ACC112 (cell line): ENCODE measurements at regions not wholly inside any gene's neighbourhood (a gene's known extent, or its start where the extent isn't known, plus 50 kb on each side); places are given as distances from the start of the nearest gene placed in this dataset.
"Not testable (repeated sequence)": the region's sequence is repeated elsewhere in the genome, so short reads cannot be mapped to it uniquely, and the experiment has no call there.

Experiments
- H2AFZ ChIP-seq: fragments of 200-600 bp; sonication (generic); one replicate; pipeline ENCODE4 v1.6.0; 2017; ENCODE audit warnings: antibody characterized with exemption, low read length; ENCODE audit not compliant: unreplicated experiment
- H3K27ac ChIP-seq: fragments of 200-600 bp; sonication (generic); 2 replicates; pipeline ENCODE4 v1.5.1; 2014; ENCODE audit warnings: low read depth, mild to moderate bottlenecking, antibody characterized with exemption, low read length, moderate library complexity
- H3K27me3 ChIP-seq: fragments of 200-600 bp; sonication (generic); 2 replicates; pipeline ENCODE4 v1.6.1; 2014; ENCODE audit warnings: mild to moderate bottlenecking, antibody characterized with exemption, low read length, moderate library complexity, mixed read lengths; ENCODE audit not compliant: insufficient read depth
- H3K36me3 ChIP-seq: fragments of 200-600 bp; sonication (generic); 2 replicates; pipeline ENCODE4 v1.6.1; 2016; ENCODE audit warnings: mild to moderate bottlenecking, antibody characterized with exemption, low read length, moderate library complexity, mixed read lengths; ENCODE audit not compliant: insufficient read depth
- H3K4me1 ChIP-seq: fragments of 200-600 bp; sonication (generic); one replicate; pipeline ENCODE4 v1.6.1; 2016; ENCODE audit warnings: low read length, mixed read lengths; ENCODE audit not compliant: insufficient read depth, unreplicated experiment, control insufficient read depth
- H3K4me3 ChIP-seq: fragments of 200-600 bp; sonication (generic); 2 replicates; pipeline ENCODE4 v1.5.1; 2014; ENCODE audit warnings: mild to moderate bottlenecking, low read depth, low read length
- H3K79me2 ChIP-seq: fragments of 200-600 bp; sonication (generic); one replicate; pipeline ENCODE4 v1.6.0; 2016; ENCODE audit warnings: low read length; ENCODE audit not compliant: control insufficient read depth, unreplicated experiment, insufficient read depth

DNA sequence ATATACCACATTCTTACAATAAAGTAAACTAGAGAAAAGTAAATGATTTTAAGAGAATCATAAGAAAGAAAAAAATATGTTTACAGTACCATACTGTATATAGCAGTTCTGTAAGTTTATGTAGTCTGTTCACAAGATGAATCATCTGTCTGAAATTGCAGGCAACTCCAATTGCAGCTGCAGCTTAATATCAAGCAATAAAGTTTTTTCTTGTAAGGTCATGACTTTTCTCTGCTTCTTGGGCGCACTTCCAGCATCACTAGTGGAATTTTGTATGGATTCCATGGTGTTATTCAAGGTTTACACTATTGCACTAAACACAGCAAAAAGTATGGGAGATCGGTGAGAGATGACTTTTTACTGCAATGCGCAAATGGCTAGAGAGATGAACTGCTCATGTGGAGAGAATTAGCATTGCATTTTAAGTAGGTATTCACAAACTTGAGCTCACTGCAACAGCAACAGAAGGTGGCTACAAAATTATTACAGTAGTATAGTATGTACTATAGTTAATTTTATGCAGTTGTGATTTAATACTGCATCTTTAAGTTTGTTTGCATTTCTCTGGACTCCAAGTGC lies 445.4 kb upstream of the OR4E1 start:
- no peaks in the 10 kb centered on the region for H3K79me2 ChIP-seq
- H3K27me3 ChIP-seq: peaks cover 79% of the 10 kb centered on the region
- H3K4me3 ChIP-seq: no peak overlapping the region
- H3K36me3 ChIP-seq: no peaks in the 10 kb centered on the region
- no peaks in the 10 kb centered on the region for H3K4me1 ChIP-seq
- no peak overlapping the region for H3K27ac ChIP-seq
- H2AFZ ChIP-seq: no peak overlapping the region

DNA sequence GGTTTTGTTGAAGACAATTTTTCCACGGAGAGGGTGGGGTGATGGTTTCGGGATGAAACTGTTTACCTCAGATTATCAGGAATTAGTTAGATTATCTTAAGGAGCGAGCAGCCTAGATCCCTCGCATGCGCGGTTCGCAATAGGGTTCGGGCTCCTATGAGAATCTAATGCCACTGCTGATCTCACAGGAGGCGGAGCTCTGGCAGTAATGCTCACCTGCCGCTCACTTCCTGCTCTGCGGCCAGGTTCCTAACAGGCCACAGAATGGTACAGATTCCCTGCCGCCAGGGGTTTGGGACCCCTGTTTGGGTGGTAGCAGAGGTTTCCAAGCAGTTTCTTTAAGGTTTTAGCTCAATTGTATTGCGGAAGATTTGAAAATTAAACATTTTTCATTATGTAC lies 439.8 kb upstream of the OR4E1 start:
- Histone ChIP-seq H3K79me2 (no peaks in the 10 kb centered on the region), H2AFZ (no peak overlapping the region), H3K4me1 (no peaks in the 10 kb centered on the region), H3K27ac (no peak overlapping the region), H3K36me3 (no peaks in the 10 kb centered on the region), H3K27me3 (peaks cover 69% of the 10 kb centered on the region), H3K4me3 (no peak overlapping the region)

DNA sequence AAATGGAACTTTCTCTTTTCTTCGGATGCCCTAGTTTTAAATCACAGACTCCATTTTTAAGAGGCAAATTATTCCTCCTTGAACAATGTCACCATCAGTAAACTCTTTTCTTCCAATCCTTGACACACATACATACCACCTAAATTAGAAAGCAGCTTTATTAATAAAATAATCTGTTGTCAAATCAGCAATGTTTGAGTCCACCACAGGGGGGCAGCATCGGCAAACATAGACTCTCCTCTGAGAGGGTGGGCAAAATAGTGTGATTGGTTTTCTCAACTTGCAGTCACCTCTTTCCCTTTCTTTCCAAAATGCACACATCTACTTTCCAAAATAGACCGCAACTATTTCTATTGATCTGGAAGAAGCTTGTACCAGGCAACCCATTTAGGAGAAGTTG lies 438.4 kb upstream of the OR4E1 start:
- no peaks in the 10 kb centered on the region for H3K36me3 ChIP-seq
- peaks cover 68% of the 10 kb centered on the region for H3K27me3 ChIP-seq
- no peak overlapping the region for H3K27ac ChIP-seq
- no peaks in the 10 kb centered on the region for H3K4me1 ChIP-seq
- no peak overlapping the region for H2AFZ ChIP-seq
- H3K79me2 ChIP-seq: no peaks in the 10 kb centered on the region
- H3K4me3 ChIP-seq: no peak overlapping the region

DNA sequence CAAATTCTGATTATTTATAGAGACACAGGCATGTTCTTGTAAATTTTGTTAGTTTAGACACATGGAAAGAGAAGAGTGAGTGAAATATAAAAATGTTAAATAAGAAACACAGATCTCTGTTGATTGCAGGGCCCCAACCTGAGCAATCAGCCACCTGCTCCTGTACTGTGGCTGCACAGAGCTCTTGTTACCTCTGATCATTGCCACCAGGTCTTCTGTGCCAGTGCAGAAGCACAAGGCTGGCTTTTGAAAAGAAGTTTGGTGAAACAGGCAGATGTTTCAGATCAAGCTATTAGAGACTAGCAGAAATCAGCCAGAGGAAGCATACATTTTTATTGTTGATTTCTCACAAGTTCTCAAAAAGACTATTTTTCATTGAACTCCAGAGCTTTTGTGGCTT lies 434.1 kb upstream of the OR4E1 start:
- Histone ChIP-seq H3K4me1 (no peaks in the 10 kb centered on the region), H3K27me3 (peaks cover 68% of the 10 kb centered on the region), H3K79me2 (no peaks in the 10 kb centered on the region), H2AFZ (no peak overlapping the region), H3K4me3 (no peak overlapping the region), H3K27ac (no peak overlapping the region), H3K36me3 (no peaks in the 10 kb centered on the region)

DNA sequence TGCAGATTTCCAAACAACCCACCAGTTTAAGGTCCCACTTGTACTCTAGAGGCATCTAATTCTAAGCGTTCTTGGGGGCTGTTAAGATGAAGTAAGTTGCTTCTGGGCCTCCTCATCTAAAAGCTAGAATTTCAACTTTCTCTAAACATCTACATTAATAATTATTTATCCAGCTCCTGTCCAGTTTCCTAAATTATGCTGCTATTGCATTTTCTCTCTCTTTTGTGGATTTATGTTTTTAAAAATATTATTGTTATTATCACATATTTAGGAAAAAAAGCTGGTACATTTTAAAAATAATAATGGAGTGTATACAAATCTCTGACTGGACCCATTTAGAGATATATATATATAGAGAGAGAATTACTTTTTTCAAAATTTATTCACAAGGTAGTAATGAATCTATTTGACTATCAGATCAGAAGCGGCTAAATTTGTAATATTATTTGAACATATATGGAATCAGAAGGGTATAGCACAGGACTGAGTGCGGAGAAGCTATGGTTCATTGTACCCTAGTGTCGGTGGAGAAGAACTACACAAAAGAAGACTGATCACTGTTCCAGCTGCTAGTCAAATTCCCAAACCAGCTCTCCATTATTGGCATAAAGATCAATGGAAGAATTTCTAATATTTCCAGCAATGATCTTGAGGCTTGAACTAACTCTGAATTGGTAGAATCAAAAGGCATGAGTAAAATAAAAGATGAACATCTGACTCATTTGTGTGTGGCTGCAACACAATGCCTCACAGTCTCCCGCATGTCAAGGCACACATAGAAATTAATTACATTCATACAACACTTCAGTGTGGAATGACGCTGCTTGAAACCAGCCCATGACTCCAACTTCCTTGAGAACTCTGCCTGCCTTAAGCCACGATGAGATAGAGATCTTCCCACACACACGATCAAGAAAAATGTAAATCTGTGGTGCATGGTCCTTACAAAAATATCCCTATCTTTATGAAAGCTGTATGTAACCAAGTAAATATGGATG lies 433.4 kb upstream of the OR4E1 start:
- Histone ChIP-seq H2AFZ (no peak overlapping the region), H3K27me3 (peaks cover 64% of the 10 kb centered on the region), H3K79me2 (no peaks in the 10 kb centered on the region), H3K27ac (no peak overlapping the region), H3K4me1 (no peaks in the 10 kb centered on the region), H3K36me3 (no peaks in the 10 kb centered on the region), H3K4me3 (no peak overlapping the region)

DNA sequence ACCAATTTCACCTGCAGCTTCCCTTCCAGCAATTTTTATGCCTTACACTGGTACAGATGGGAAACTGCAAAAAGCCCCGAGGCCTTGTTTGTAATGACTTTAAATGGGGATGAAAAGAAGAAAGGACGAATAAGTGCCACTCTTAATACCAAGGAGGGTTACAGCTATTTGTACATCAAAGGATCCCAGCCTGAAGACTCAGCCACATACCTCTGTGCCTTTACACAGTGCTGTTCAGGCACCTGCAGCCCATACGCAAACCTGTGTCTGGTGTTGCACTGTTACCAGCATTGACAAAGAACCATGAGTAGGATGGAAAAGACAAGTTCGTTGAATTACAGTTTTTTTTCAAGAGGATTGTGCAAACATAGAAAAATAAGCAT lies 432.0 kb upstream of the OR4E1 start:
- H2AFZ ChIP-seq: no peak overlapping the region
- no peaks in the 10 kb centered on the region for H3K4me1 ChIP-seq
- H3K27me3 ChIP-seq: peaks cover 76% of the 10 kb centered on the region
- H3K27ac ChIP-seq: no peak overlapping the region
- H3K36me3 ChIP-seq: no peaks in the 10 kb centered on the region
- H3K4me3 ChIP-seq: no peak overlapping the region
- no peaks in the 10 kb centered on the region for H3K79me2 ChIP-seq

DNA sequence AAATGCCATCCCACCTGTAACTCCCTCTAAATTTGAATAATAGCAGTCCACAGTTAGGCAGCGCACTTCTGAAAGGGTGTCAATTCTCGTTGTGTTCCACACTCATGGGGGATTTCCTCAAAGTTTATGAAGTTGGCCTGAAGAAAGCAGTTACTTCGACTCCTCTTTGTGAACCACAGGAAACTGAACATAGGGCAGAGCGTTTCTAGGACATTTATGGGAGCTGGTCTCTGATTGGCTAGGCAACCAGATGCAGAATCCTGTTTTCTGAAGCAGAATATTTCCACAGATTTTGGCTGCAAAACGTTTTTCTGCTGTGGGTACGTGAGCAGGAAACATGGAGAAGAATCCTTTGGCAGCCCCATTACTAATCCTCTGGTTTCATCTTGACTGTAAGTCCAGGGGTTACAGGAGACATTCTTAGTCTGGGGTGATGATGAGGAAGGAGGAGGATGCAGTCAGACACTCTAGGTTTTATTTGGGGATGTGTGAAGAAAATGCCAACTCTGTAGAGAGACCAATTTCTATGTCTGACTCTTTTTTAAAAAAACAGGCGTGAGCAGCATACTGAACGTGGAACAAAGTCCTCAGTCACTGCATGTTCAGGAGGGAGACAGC lies 431.5 kb upstream of the OR4E1 start:
- no peaks in the 10 kb centered on the region for H3K4me1 ChIP-seq
- H2AFZ ChIP-seq: no peak overlapping the region
- H3K36me3 ChIP-seq: no peaks in the 10 kb centered on the region
- no peak overlapping the region for H3K27ac ChIP-seq
- H3K4me3 ChIP-seq: no peak overlapping the region
- H3K79me2 ChIP-seq: no peaks in the 10 kb centered on the region
- H3K27me3 ChIP-seq: peaks cover 75% of the 10 kb centered on the region

DNA sequence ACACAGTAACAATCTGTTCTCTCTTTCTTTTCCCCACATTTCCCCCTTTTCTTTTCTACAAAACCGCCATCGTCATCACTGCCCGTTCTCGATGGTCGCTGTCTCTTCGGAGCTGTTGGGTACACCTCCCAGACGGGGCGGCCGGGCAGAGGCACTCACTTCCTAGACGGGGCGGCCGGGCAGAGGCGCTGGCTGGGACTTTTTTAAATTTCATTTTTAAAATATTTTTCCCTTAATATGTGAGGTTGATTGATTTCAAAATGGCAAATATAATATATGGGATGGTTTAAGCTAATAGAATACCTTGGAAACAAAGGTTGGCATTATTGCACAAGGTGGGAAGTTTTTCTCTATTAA lies 427.1 kb upstream of the OR4E1 start:
- H3K27ac ChIP-seq, H3K79me2 ChIP-seq, H3K4me3 ChIP-seq, H3K36me3 ChIP-seq, H3K4me1 ChIP-seq, H2AFZ ChIP-seq: not testable (repeated sequence)
- peaks cover 79% of the 10 kb centered on the region for H3K27me3 ChIP-seq

DNA sequence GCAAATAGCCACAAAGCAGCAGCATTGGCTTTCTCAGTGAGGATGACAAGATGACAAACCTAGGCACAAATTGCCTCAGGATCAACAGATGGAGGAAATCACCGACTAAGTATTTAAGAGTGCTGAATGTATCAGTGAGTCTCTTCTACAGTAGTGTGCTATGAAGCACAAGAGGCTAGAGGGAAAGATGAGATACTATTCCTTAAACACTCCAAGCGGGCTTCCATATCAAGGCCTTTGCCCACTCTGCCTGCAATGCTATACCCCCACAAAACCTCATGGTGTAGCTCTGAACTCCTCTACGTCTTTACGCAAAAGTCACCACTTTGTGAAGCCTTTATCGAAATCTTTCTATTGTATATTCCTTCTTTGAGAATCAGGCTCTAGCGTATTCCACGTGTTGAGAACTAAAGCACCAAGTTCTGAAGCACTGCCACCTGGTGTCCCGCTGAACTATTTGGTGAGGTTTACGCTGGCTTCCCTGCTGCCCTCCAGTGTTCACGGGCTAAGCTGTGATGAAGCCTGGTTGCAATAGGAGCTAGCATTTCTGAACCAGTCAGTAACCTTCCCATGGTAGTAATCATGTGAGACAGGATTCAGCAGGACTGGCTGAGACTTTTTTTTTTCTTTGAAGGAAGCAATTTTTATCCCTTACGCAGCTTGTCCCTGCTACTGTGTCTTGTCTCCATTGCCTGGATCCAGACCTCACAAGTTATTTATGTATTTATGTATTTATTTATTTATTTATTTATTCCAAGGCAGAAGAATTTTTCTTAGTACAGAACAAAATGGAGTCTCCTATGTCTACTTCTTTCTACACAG lies 426.5 kb upstream of the OR4E1 start:
- Histone ChIP-seq H3K4me1 (no peaks in the 10 kb centered on the region), H3K79me2 (no peaks in the 10 kb centered on the region), H3K36me3 (no peaks in the 10 kb centered on the region), H3K27me3 (peaks cover 79% of the 10 kb centered on the region), H3K27ac (no peak overlapping the region), H3K4me3 (no peak overlapping the region), H2AFZ (no peak overlapping the region)

DNA sequence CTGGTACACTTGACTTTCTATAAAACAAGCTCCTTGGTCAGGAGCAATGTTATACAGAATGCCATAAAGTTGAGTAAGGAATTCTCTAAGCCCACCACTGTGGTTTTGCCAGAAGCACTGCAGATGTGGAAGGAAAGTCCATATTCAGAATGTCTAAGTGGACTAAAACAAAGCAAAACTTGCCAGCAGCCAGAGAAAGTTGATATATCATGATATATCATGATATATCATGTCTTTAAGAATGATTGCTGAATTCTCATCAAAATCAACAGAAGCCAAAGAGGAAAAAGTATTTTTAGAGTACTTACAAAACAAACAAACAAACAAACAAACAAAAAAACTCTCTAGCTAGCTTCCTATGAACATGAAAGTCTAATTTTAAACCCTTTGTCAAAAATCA lies 424.8 kb upstream of the OR4E1 start:
- no peak overlapping the region for H2AFZ ChIP-seq
- no peak overlapping the region for H3K4me3 ChIP-seq
- H3K36me3 ChIP-seq: no peaks in the 10 kb centered on the region
- no peaks in the 10 kb centered on the region for H3K4me1 ChIP-seq
- no peak overlapping the region for H3K27ac ChIP-seq
- peaks cover 78% of the 10 kb centered on the region for H3K27me3 ChIP-seq
- H3K79me2 ChIP-seq: no peaks in the 10 kb centered on the region
